GM18499 (cell line): ENCODE measurements at regions not wholly inside any gene's neighbourhood (a gene's known extent, or its start where the extent isn't known, plus 50 kb on each side); places are given as distances from the start of the nearest gene placed in this dataset.

Experiments
- ATAC-seq: cut with Tn5 transposase; IDR thresholded peaks from one replicate; pipeline ENCODE4 v1.9.1; 2021; ENCODE audit warnings: moderate number of reproducible peaks; ENCODE audit not compliant: insufficient read depth, unreplicated experiment

GRCh38 chr11:115745610-115746512, 241.6 kb upstream of the CADM1 start:
- no peak for ATAC-seq

GRCh38 chr11:115745066-115745465, 240.9 kb upstream of the CADM1 start:
- no peak for ATAC-seq

DNA sequence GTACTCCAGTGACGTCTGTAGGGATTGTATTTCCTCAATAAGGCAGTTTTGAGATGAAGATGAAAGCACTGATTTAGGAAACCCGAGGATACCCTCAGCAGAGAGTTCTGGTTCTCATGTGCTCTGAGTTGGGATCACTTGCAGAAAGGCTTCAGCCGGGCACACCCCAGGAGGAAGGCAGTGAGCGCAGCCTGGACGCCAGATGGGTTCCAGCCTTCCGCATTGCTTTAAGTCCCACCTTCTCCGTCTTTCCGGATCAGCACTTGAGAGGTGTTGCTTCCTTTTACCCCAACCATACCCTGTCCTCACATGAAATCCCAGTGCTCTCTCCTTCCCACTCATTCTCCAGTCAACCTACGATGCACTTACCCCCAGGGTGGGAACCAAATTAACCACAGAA, 239.5 kb upstream of the CADM1 start:
- no peak for ATAC-seq

DNA sequence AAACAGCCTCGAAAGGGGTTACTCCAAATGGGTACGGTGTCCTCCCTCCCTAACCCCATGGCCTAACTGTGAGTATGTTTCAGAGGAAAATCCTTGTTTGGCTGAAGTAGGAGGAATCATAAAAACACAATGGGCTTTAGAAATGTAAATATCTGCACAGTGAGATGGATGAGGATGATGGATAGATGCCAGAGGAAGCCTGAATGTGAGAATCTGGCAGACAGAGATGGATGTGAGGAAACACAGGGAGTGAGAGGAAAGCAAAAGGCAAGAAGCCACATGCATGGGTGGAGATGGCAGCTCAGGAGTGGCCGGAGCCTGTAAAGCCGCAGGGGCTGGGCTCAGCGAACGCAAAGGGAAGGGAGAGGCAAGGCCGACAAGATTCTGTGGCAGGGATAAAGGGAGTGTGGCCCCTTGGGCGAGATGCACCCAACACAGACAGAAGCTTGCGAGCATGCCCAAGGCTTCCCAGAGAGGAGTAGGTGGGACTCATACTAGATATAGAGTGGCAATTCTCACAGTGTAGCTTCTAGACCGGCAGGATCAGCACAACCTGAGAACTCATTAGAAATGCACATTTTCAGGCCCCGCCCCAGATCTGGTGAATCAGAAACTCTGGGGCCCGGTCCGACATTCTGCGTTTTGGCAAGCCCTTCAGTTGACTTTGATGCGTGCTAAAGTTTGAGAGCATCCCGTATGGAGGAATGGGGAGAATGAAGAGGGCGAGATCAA, 237.3 kb upstream of the CADM1 start:
- ATAC-seq, result no peak

GRCh38 chr11:115740324-115740723, 236.1 kb upstream of the CADM1 start:
- ATAC-seq, result no peak

GRCh38 chr11:115739878-115740277, 235.7 kb upstream of the CADM1 start:
- ATAC-seq, result no peak

DNA sequence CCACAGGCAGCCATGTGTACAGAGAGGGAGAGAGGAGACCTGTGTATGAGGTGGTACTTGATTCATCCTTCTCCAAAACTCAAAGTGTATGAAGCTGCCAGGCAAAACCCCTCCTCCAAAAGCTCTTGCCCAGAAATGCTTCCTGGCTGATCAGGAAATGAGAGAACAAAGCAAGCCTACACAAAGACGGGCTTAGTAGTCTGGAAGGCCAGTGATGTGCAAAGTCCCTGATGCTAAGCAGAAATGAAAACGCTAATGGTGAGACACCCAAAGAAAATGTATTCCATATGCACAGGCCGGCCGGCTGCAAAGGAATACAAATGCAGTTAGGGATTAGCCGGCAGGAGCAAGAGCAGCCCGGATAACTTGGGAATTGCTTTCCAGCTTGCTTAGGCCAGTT, 234.9 kb upstream of the CADM1 start:
- ATAC-seq, result no peak

DNA sequence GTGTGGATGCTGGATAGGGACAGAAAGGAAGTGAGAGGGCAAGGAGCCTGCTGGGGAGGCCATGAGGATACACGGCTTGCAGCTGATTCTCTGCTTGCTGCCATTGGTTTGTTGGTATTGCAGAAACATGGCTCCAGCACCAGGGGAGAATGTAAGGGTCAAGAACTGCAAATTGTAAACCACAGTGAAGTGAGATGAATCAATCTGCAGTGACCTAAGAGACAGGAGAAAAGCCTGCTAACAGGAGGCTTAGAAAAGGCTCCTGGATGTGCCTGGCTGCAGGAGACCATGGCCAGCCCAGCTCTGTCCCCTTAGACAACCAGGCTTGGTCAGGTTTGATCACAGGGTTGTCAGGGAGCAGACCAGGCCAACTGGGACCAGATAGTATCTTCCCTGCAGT, 233.7 kb upstream of the CADM1 start:
- no peak for ATAC-seq

- no peak for ATAC-seq
These were observed 231.9 kb upstream of the CADM1 start for GRCh38 chr11:115736146-115736545.

DNA sequence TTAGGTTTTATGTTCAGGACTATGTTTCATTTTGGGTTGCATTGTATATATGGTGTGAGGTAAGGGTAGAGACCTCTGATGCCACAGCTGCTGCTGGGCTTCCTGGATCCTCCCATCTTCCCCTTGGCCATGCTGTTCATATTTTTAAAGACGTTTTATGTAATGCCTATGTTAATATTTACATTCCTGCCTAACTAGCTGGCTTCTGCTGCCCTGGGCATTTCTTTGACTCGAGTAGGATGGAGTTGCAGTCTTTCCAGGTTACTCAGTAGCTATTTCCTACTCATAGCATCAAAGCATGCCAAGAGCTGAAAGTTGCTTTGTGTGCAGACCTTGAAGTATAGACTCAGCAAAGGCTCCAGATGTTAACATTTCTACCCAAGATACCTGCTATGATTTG, 220.5 kb upstream of the CADM1 start:
- ATAC-seq, result no peak

GRCh38 chr11:115722711-115723110, 218.5 kb upstream of the CADM1 start:
- no peak for ATAC-seq

DNA sequence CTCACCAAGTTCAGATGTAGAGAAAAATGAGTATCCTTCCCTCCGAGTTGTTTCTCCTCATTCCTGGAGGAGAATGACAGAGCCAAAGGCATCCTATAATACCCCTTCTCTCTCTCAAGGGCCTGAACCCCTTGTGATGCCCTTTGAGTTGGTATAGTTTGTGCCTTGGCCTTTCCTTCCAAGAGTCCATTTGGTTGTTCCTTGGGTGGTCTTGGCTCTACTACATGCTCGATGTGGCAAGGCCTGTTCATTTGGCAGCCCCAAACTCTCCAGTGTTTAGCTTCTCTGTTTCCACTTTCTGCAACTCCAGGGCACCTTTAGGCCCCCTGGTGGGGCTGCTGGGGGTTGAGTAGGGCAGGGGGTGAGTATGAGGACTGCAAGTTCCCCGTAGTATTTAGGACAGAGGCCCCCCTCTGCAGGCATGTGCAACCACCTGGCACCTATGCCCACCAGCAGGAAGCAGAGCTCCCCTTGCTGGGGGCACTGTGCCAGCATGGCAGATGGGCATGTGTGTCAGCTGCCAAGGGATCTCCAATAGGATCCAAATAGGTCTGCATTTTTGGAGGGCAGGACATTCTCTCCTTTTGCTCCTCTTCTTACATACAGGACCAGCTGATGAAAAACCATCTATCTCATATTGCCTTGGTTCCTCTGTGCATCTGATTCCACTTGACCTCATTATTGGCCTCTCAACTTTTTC, 217.2 kb upstream of the CADM1 start:
- ATAC-seq, result no peak

DNA sequence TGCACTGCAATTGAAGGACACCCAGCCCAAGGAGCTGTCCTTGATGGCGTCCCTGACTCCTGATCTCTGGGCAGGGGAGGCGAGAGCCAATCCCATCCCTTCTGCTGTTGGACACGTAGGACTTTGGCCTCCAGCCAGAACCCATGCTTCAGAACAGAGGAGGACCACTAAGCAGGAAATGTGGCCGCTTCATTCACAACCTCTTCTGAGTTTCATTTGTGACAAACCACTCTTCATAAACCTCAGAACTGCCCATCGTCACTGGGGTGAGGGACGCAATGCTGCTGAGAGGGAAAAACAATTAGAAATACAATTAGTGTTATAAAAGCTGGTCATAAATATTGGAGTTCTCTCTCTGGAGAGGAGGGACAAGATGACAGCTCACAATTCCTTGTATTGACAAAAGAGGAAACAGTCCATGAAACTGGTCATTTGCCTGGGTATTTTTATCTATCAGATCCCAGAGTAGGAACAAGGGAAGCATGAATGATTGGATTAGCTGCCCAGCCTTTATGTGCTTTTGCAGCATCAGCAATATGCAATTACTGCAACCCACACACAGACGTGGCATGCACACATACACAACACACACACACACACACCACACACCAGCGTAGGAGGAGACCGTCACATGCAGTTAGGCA, 216.5 kb upstream of the CADM1 start:
- no peak for ATAC-seq

DNA sequence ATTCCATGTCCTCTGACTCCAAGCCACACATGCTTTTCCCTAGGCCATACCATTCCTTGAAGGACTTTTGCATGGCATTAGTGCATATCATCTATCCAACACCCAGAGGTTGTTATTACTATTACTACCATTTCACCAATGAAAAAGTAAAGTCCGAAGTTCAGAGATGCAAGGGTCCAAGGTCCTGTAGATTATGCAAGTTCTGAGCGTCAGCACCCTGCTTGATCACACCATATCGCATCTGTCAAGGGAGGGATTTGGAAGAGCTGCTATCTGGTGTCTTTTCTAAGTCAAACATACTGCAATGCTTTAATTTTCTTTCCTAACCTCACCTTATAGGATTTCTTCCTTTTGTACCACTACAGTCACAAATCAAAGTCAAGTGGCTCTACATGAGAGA, 214.7 kb upstream of the CADM1 start:
- ATAC-seq, result no peak

DNA sequence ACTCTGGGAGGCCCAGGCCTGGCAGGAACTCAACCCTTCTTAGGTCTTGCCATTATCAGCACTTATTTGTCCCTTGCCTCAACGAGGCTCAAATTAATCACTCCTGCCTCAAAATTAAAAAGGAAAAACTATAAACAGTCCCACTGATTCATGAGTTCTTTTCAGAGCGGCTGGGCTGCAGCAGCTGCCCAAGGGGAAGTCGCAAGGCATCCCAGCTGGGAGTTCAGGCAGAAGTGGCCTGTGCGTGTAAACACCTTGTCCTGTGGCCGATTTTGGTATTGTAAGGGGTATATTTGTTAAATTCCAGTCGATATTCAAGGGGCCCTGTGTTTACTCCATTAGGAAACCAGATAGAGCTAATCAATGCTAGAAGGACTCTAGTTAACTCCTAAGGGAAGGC, 213.9 kb upstream of the CADM1 start:
- no peak for ATAC-seq

DNA sequence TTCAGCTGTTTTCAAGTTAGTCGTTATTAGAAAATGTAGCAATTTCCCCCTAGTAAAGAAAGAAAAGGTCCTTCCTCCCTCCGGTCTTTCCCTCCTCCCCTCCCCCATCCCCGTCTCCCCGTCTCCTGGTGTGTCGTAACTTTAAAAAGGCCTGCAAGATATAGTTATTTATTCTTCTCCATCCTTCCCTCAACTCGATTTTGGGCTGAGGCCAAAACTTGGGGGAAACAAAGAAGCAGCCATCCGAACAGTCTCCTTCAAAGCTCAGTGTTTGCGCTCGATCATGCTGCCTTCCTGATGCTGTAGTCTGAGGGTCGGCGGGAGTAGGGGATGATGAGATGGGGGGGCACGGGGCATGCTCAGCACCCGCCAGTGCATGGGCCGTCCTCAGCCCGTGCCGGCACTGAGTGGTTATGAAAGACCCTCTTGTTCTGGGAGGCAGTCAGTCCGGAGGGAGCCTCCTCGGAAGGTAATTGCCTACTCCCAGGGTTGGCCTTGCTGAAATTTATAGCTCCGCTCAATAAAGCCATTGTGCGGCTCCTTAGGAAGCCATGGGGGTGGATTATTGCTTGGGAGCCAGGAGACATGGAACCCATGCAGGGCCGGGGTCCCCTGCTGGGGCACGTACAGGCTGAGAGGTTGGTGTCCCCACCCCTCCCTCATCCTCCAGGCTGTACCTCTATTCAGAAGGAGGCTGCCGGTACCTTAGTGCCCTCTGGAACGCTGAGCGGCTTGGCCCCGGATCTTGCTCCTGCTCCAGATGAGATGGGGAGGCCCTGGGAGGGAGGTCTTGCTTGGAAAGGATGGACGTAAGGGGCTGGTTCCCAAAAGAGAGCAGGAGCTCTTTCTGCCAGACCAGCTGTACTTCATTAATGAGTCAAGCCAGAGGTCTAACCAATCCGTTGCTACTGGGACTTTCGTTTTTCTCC, 212.7 kb upstream of the CADM1 start:
- ATAC-seq, result no peak

DNA sequence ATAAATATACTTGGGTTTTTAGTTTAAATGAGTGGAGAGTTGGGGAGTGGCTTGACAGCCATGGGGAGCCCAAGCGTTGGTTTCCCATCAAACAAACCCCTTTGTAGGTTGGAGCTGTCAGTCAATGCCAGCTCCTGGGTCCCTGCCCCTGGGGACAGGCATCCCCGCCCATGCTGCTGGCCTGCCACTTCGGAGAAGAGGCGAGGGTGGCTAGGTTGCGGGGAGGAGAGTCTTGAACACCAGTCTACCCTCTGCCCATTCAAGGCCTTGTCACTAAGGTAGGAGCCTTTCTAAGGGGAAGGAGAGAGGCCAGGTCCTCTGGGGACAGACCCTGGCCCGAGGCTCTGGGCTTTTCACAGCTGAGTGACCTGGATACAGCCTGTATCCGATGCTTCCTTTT, 211.9 kb upstream of the CADM1 start:
- ATAC-seq, result no peak

GRCh38 chr11:115715251-115715770, 211.1 kb upstream of the CADM1 start:
- ATAC-seq, result no peak

DNA sequence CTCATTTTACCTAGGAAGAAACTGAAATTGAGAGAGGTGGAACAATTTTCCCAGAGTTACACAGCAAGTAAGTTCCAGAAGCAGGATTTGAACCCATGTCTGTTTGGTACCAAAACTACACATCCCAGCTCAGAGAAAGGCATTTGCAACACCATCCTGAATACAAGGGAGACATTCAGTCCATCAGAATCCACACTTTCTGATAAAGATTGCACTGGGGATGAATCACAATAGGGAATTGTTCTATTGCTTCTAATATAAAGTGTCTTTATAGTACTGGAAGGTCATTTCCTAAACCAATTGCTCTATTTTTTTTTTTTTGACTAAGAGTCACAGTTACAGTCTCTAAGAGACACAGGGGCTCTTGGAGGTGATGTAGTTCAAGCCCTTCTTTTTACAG, 208.1 kb upstream of the CADM1 start:
- ATAC-seq, result no peak
